ENCODE measurements at regions not wholly inside any gene's neighbourhood (a gene's known extent, or its start where the extent isn't known, plus 50 kb on each side); places are given as distances from the start of the nearest gene placed in this dataset.

- Histone ChIP-seq H3K27me3 (no peaks in the 10 kb centered on the region), H3K9me3 (no peaks in the 10 kb centered on the region), H3K4me3 (no peak overlapping the region), H3K27ac (no peak overlapping the region), H3K36me3 (no peaks in the 10 kb centered on the region), H3K4me1 (no peaks in the 10 kb centered on the region)
- ATAC-seq (ENCODE audit: low FRiP score in 2 of 2) (no peak), DNase-seq (no peak)
- 79 to 95% methylated on average over 2 of the region's 2 CpGs for WGBS, 2 donors
- TF ChIP-seq POLR2AphosphoS5 (IDR thresholded peaks at IDR 0.05) (no peak), EP300 (IDR thresholded peaks at IDR 0.05) (no peak), CTCF (IDR thresholded peaks at IDR 0.05) (no peak), POLR2A (IDR thresholded peaks at IDR 0.05) (no peak)
Measured at GRCh38 chr1:237962985-237963384, 72.3 kb upstream of the ZP4 start.

GRCh38 chr1:237961754-237962153 is 71.0 kb upstream of the ZP4 start:
- Histone ChIP-seq H3K4me1 (no peaks in the 10 kb centered on the region), H3K27me3 (no peaks in the 10 kb centered on the region), H3K4me3 (no peak overlapping the region), H3K36me3 (no peaks in the 10 kb centered on the region), H3K27ac (no peak overlapping the region), H3K9me3 (no peaks in the 10 kb centered on the region)
- DNase-seq (no peak), ATAC-seq (ENCODE audit: low FRiP score in 2 of 2) (no peak)
- TF ChIP-seq EP300 (IDR thresholded peaks at IDR 0.05) (no peak), POLR2A (IDR thresholded peaks at IDR 0.05) (no peak), POLR2AphosphoS5 (IDR thresholded peaks at IDR 0.05) (no peak), CTCF (IDR thresholded peaks at IDR 0.05) (no peak)
- 30 to 44% methylated on average over 1 of the region's 1 CpG for WGBS, 2 donors

- TF ChIP-seq POLR2A (IDR thresholded peaks at IDR 0.05) (no peak), CTCF (IDR thresholded peaks at IDR 0.05) (no peak), POLR2AphosphoS5 (IDR thresholded peaks at IDR 0.05) (no peak), EP300 (IDR thresholded peaks at IDR 0.05) (no peak)
- H3K9me3 ChIP-seq, result no peaks in the 10 kb centered on the region
- no peak overlapping the region for H3K4me3 ChIP-seq
- DNase-seq (no peak), ATAC-seq (ENCODE audit: low FRiP score in 2 of 2) (no peak)
- no peaks in the 10 kb centered on the region for H3K4me1 ChIP-seq
- no peaks in the 10 kb centered on the region for H3K27me3 ChIP-seq
- no peak overlapping the region for H3K27ac ChIP-seq
- no peaks in the 10 kb centered on the region for H3K36me3 ChIP-seq
Measured at GRCh38 chr1:237959838-237960237, 69.1 kb upstream of the ZP4 start.

GRCh38 chr1:237953238-237953637 is 62.5 kb upstream of the ZP4 start:
- no peaks in the 10 kb centered on the region for H3K4me1 ChIP-seq
- H3K27ac ChIP-seq, result no peak overlapping the region
- no peaks in the 10 kb centered on the region for H3K27me3 ChIP-seq
- no peak for DNase-seq
- H3K4me3 ChIP-seq, result no peak overlapping the region
- TF ChIP-seq EP300 (IDR thresholded peaks at IDR 0.05) (no peak), CTCF (IDR thresholded peaks at IDR 0.05) (no peak), POLR2A (IDR thresholded peaks at IDR 0.05) (no peak), POLR2AphosphoS5 (IDR thresholded peaks at IDR 0.05) (no peak)
- H3K9me3 ChIP-seq, result no peaks in the 10 kb centered on the region
- ATAC-seq (ENCODE audit: low FRiP score in 2 of 2), result no peak
- H3K36me3 ChIP-seq, result no peaks in the 10 kb centered on the region
- WGBS, 2 donors, result 70 to 84% methylated on average over 7 of the region's 7 CpGs

Small RNAs in the stretch of these regions (small RNA-seq; reads per million reads assigned to genes)
- gene AL356010.1, result 0 reads per million in 4 donors
- 0 reads per million in 4 donors for gene AL590135.1
- gene RNU6-725P, result 0 reads per million in 4 donors

Measured in upper lobe of left lung (tissue), 6 donors.